Neuronal stem cell (in vitro differentiated cells): ENCODE measurements at regions not wholly inside any gene's neighbourhood (a gene's known extent, or its start where the extent isn't known, plus 50 kb on each side); places are given as distances from the start of the nearest gene placed in this dataset.
A peak's percentile ranks its signal among the peaks of the same experiment; 100 is the strongest.

Source experiments
- DNase-seq: peaks from one replicate; pipeline ENCODE4 v3.0.0-alpha.2; 2013; ENCODE audit warnings: low spot score
- H2AFZ ChIP-seq: one replicate; pipeline ENCODE4 v1.6.1; 2013; ENCODE audit warnings: mild to moderate bottlenecking, low read length, inconsistent platforms
- H2AK5ac ChIP-seq: 2 replicates; pipeline ENCODE4 v1.6.1; 2013; ENCODE audit warnings: low read depth, mild to moderate bottlenecking, inconsistent platforms, low read length, moderate library complexity, mixed read lengths
- H2BK120ac ChIP-seq: 2 replicates; pipeline ENCODE4 v1.6.1; 2013; ENCODE audit warnings: low read depth, mild to moderate bottlenecking, inconsistent platforms, low read length, moderate library complexity, mixed read lengths
- H2BK12ac ChIP-seq: one replicate; pipeline ENCODE4 v1.6.1; 2013; ENCODE audit warnings: low read length, inconsistent platforms
- H2BK15ac ChIP-seq: 2 replicates; pipeline ENCODE4 v1.6.1; 2013; ENCODE audit warnings: mild to moderate bottlenecking, low read length, inconsistent platforms, mixed read lengths
- H2BK5ac ChIP-seq: one replicate; pipeline ENCODE4 v1.6.1; 2013; ENCODE audit warnings: inconsistent platforms, mild to moderate bottlenecking, low read length, moderate library complexity
- H3K14ac ChIP-seq: one replicate; pipeline ENCODE4 v1.6.1; 2013; ENCODE audit warnings: low read length, inconsistent platforms
- H3K18ac ChIP-seq: 2 replicates; pipeline ENCODE4 v1.6.1; 2013; ENCODE audit warnings: low read length, inconsistent platforms
- H3K23ac ChIP-seq: 2 replicates; pipeline ENCODE4 v1.6.1; 2013; ENCODE audit warnings: low read depth, mild to moderate bottlenecking, mixed read lengths, low read length, inconsistent platforms; ENCODE audit not compliant: poor library complexity
- H3K27ac ChIP-seq: replicated peaks from 3 replicates; pipeline ENCODE4 v1.5.1; 2013; ENCODE audit warnings: low read length, inconsistent platforms
- H3K27me3 ChIP-seq, 3 experiments: 2 replicates each; pipeline ENCODE4 v1.6.1; 2013; ENCODE audit warnings: low read length in 3 of 3, mild to moderate bottlenecking in 2 of 3, inconsistent platforms in 1 of 3, low read depth in 1 of 3, mixed read lengths in 1 of 3, moderate library complexity in 1 of 3; ENCODE audit not compliant: control insufficient read depth in 3 of 3, insufficient read depth in 3 of 3
- H3K36me3 ChIP-seq, 2 donors: replicated peaks in 1 of 2; 2 replicates each; pipeline ENCODE4 v1.6.1; 2013; ENCODE audit warnings: low read length in 2 of 2; ENCODE audit not compliant: control insufficient read depth in 2 of 2, insufficient read depth in 2 of 2
- H3K4ac ChIP-seq: 2 replicates; pipeline ENCODE4 v1.6.1; 2013; ENCODE audit warnings: inconsistent platforms, mild to moderate bottlenecking, low read length, moderate library complexity
- H3K4me1 ChIP-seq, 2 donors: 1 replicate in 1 of 2; 2 replicates in 1 of 2; pipeline ENCODE4 v1.6.1; 2013; ENCODE audit warnings: low read length in 2 of 2, low read depth in 1 of 2; ENCODE audit not compliant: control insufficient read depth in 2 of 2, insufficient read depth in 1 of 2
- H3K4me2 ChIP-seq: one replicate; pipeline ENCODE4 v1.6.1; 2013; ENCODE audit warnings: mild to moderate bottlenecking, low read length, inconsistent platforms; ENCODE audit not compliant: insufficient read depth, poor library complexity, severe bottlenecking
- H3K4me3 ChIP-seq, 2 donors: 2 replicates each; pipeline ENCODE4 v1.5.1; 2013; ENCODE audit warnings: low read length in 2 of 2, mild to moderate bottlenecking in 2 of 2, inconsistent platforms in 1 of 2, moderate library complexity in 1 of 2
- H3K79me1 ChIP-seq: one replicate; pipeline ENCODE4 v1.6.1; 2013; ENCODE audit warnings: low read depth, mild to moderate bottlenecking, inconsistent platforms, low read length, moderate library complexity
- H3K9ac ChIP-seq: one replicate; pipeline ENCODE4 v1.6.1; 2013; ENCODE audit warnings: mild to moderate bottlenecking, low read depth, low read length, inconsistent platforms; ENCODE audit not compliant: poor library complexity
- H3K9me3 ChIP-seq, 2 donors: replicated peaks in 1 of 2; 2 replicates each; pipeline versions ENCODE3 to v1.6.1; 2013; ENCODE audit warnings: low read length in 2 of 2, mild to moderate bottlenecking in 2 of 2, inconsistent platforms in 1 of 2, low read depth in 1 of 2, mixed read lengths in 1 of 2, moderate library complexity in 1 of 2; ENCODE audit not compliant: control insufficient read depth in 2 of 2, insufficient read depth in 1 of 2
- H4K8ac ChIP-seq: one replicate; pipeline ENCODE4 v1.6.1; 2013; ENCODE audit warnings: low read depth, mild to moderate bottlenecking, inconsistent platforms, low read length, moderate library complexity
- H4K91ac ChIP-seq: one replicate; pipeline ENCODE4 v1.6.1; 2013; ENCODE audit warnings: low read length, low read depth, mild to moderate bottlenecking, inconsistent platforms; ENCODE audit not compliant: poor library complexity
- WGBS, 2 donors: extraction: QIAGEN DNeasy Blood & Tissue Kit; methylation state at CpG; one replicate each; pipeline ENCODE4 v1.1.7; 2013; ENCODE audit warnings: missing lambda C conversion rate in 2 of 2, mixed read lengths in 1 of 2; ENCODE audit not compliant: insufficient read length in 2 of 2, insufficient replicate concordance in 1 of 2; ENCODE audit errors: extremely low coverage in 2 of 2; 5-methylcytosine and 5-hydroxymethylcytosine counted together

DNA sequence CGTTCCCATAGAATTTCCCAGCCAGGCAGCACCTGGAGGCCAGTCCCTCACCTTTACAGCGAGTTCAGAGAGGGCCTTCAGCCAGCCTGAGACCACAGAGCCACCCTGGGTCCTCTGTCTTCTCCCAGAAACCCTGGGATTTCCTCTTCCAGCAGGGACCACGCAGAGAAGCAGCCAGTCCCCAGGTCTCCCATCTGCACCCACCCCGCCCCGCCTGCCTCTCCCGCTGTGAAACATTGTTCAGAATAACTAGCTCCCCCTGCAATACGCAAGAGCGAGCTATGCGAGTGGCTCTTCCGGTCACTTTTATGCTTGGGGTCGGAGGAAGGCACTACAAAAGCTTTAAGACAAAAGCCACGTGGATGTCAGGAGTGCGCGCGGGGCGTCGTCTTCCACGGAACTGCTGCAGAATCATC lies 77.8 kb downstream of the SERPINA3 start:
- Histone ChIP-seq H3K36me3 (no peaks in the 10 kb centered on the region), H3K27me3 (peaks cover 0 to 21% (median 0%) of the 10 kb centered on the region in 3 experiments), H2BK15ac (no peak overlapping the region), H3K4me3 (no peak overlapping the region), H3K18ac (peak overlapping the region; percentile 85), H4K91ac (no peak overlapping the region), H2BK12ac (no peak overlapping the region), H3K4me1 (peaks cover 0 to 5% of the 10 kb centered on the region in 2 donors), H3K9ac (no peak overlapping the region), H3K14ac (no peak overlapping the region), H2AFZ (peak overlapping the region; percentile 77), H3K27ac (no peak overlapping the region), H2AK5ac (no peak overlapping the region), H4K8ac (no peak overlapping the region), H2BK5ac (peak overlapping the region; percentile 9), H3K23ac (no peak overlapping the region), H3K79me1 (no peaks in the 10 kb centered on the region), H2BK120ac (no peak overlapping the region), H3K4ac (no peak overlapping the region), H3K4me2 (peak overlapping the region; percentile 34), H3K9me3 (no peaks in the 10 kb centered on the region)
- no CpG with 5 or more reads among the region's 18 CpGs for WGBS, 2 donors
- DNase-seq, result no peak

DNA sequence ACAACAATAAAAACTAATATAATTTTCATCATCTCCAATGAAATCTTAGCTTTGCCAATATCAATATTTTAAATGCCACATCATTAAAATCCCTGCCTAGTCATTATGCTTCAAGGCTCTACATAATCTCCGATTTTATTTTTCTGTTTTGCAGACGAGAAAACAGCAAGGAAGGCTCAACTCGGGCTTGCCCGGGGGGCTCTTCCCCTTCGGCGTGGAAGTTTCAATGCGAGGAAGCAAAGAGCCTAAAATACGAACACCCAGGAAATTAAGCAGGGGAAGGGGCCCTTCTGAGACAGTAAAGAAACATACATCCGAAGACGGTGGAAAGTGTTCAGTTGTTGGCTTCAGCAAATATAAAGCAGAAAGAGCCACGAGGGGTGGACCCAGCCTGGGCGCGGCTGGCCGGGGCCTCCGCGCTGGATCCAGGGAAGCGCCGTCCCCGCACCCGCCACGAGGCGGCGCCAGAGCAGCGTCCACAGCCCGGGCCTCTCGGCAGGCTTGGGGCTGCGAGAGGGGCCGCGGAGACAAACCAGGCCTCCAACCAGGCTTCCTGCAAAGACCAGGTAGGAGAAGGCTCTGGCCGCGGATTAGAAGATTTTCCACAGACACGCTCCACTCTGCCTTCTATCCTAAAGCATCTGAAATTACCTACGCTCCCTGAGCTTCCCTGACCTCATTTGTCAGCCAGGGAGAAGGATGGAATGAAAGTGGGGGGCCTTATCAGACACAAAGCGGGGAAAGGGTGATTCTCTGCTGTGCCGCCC lies 77.2 kb downstream of the SERPINA3 start:
- peak overlapping the region; percentile 77 for H2AFZ ChIP-seq
- no peak overlapping the region for H2BK15ac ChIP-seq
- no peak overlapping the region for H4K8ac ChIP-seq
- H3K27ac ChIP-seq, result no peak overlapping the region
- H3K4me3 ChIP-seq, result no peak overlapping the region
- H2BK5ac ChIP-seq, result no peak overlapping the region
- peaks cover 0 to 20% (median 0%) of the 10 kb centered on the region in 3 experiments for H3K27me3 ChIP-seq
- H3K9me3 ChIP-seq, result no peaks in the 10 kb centered on the region
- no peak overlapping the region for H4K91ac ChIP-seq
- peaks cover 0 to 5% of the 10 kb centered on the region in 2 donors for H3K4me1 ChIP-seq
- H2BK12ac ChIP-seq, result no peak overlapping the region
- H2AK5ac ChIP-seq, result no peak overlapping the region
- peak; percentile 71 for DNase-seq
- H3K79me1 ChIP-seq, result no peaks in the 10 kb centered on the region
- no CpG with 5 or more reads among the region's 35 CpGs for WGBS, 2 donors
- peak overlapping the region; percentile 34 for H3K4me2 ChIP-seq
- H3K23ac ChIP-seq, result no peak overlapping the region
- peak overlapping the region; percentile 24 for H3K9ac ChIP-seq
- H2BK120ac ChIP-seq, result no peak overlapping the region
- H3K36me3 ChIP-seq, result no peaks in the 10 kb centered on the region
- no peak overlapping the region for H3K14ac ChIP-seq
- H3K4ac ChIP-seq, result no peak overlapping the region
- peak overlapping the region; percentile 85 for H3K18ac ChIP-seq

DNA sequence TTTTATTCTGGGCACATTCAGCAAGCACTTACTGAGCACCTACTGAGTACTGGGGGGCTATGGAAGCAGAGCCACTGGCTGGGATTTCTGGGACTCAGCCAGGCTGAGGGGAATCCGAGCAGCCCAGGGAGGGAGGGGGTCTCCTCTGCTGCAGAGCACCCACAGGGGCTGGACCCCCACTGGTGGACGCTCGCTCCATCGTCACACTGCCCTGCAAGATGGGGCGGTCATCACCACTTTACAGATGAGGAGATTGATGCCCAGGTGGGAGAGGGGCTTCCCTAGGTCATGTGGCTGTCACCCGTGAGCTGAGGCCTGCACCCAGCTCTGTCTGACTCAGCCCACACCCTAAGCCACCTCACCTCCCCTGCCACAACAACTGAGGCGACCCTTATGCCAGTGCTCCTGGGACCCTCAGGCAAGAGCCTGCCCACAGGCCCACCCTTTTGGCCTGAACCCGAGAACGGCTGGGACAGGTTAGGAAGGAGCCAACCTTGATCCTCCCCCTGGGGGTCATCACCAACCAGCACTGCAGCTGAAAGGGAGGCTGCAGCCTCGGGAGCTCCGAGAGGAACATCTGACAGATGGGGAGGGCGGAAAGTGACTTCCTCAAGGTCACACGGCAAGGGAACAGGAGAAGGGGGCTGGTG lies 74.4 kb downstream of the SERPINA3 start:
- H3K4me1 ChIP-seq, result peaks cover 0 to 12% of the 10 kb centered on the region in 2 donors
- H3K4me3 ChIP-seq, result no peak overlapping the region
- H4K8ac ChIP-seq, result no peak overlapping the region
- no peak overlapping the region for H3K14ac ChIP-seq
- no CpG with 5 or more reads among the region's 13 CpGs for WGBS, 2 donors
- no peak for DNase-seq
- no peaks in the 10 kb centered on the region for H3K36me3 ChIP-seq
- H2AK5ac ChIP-seq, result peak overlapping the region; percentile 93
- H2AFZ ChIP-seq, result no peak overlapping the region
- H4K91ac ChIP-seq, result no peak overlapping the region
- H2BK15ac ChIP-seq, result peak overlapping the region; percentile 54
- H3K79me1 ChIP-seq, result no peaks in the 10 kb centered on the region
- H3K9me3 ChIP-seq, result no peaks in the 10 kb centered on the region
- peaks cover 0 to 17% (median 0%) of the 10 kb centered on the region in 3 experiments for H3K27me3 ChIP-seq
- H3K27ac ChIP-seq, result no peak overlapping the region
- H2BK120ac ChIP-seq, result peak overlapping the region; percentile 77
- H2BK12ac ChIP-seq, result peak overlapping the region; percentile 64
- H3K23ac ChIP-seq, result no peak overlapping the region
- no peak overlapping the region for H3K9ac ChIP-seq
- no peak overlapping the region for H3K4ac ChIP-seq
- no peak overlapping the region for H3K4me2 ChIP-seq
- no peak overlapping the region for H2BK5ac ChIP-seq
- peak overlapping the region; percentile 74 for H3K18ac ChIP-seq
